Dermis microvascular lymphatic vessel endothelial cell (primary cell): ENCODE measurements at regions not wholly inside any gene's neighbourhood (a gene's known extent, or its start where the extent isn't known, plus 50 kb on each side); places are given as distances from the start of the nearest gene placed in this dataset.
A peak's percentile ranks its signal among the peaks of the same experiment; 100 is the strongest.

ENCODE experiments used
- DNase-seq, 2 donors: peaks; one replicate each; pipeline versions ENCODE4 v3.0.0 to v3.0.0-alpha.2; 2010; ENCODE audit warnings: low read depth in 2 of 2

- no peak for DNase-seq
Measured at GRCh38 chr2:196353717-196354116, 182.3 kb upstream of the STK17B start.

- DNase-seq, result no peak
Measured at GRCh38 chr2:196354186-196354585, 182.8 kb upstream of the STK17B start.

GRCh38 chr2:196356332-196356731 is 185.0 kb upstream of the STK17B start:
- DNase-seq, result peak; percentile 46 to 65

GRCh38 chr2:196360650-196361049 is 189.3 kb upstream of the STK17B start:
- DNase-seq, result no peak

GRCh38 chr2:196361606-196362326 is 190.4 kb upstream of the STK17B start:
- DNase-seq, result peak; percentile 92 to 93

- no peak for DNase-seq
Measured at GRCh38 chr2:196362973-196363549, 191.7 kb upstream of the STK17B start.

GRCh38 chr2:196365145-196365544 is 193.8 kb upstream of the STK17B start:
- DNase-seq, result peak; percentile 73 to 76

- DNase-seq, result no peak
Measured at GRCh38 chr2:196365923-196366322, 194.5 kb upstream of the STK17B start.

- DNase-seq, result no peak
Measured at GRCh38 chr2:196367633-196368032, 196.3 kb upstream of the STK17B start.

- DNase-seq, result no peak
Measured at GRCh38 chr2:196368546-196369225, 197.3 kb upstream of the STK17B start.

- no peak for DNase-seq
Measured at GRCh38 chr2:196369967-196370366, 198.6 kb upstream of the STK17B start.

- DNase-seq, result no peak
Measured at GRCh38 chr2:196370381-196370780, 199.0 kb upstream of the STK17B start.

- DNase-seq, result peak; percentile 65 to 92
Measured at GRCh38 chr2:196372276-196372809, 201.0 kb upstream of the STK17B start.

GRCh38 chr2:196372811-196373664 is 201.7 kb upstream of the STK17B start:
- peak; percentile 79 to 92 for DNase-seq

GRCh38 chr2:196376984-196377877 is 205.9 kb upstream of the STK17B start:
- DNase-seq, result no peak

- DNase-seq, result no peak
Measured at GRCh38 chr2:196379600-196379999, 208.2 kb upstream of the STK17B start.

- no peak for DNase-seq
Measured at GRCh38 chr2:196380098-196380497, 208.7 kb upstream of the STK17B start.

- DNase-seq, result no peak
Measured at GRCh38 chr2:196380575-196380974, 209.2 kb upstream of the STK17B start.

GRCh38 chr2:196381464-196381863 is 210.1 kb upstream of the STK17B start:
- peak in 1 of 2 donors; percentile 80 for DNase-seq

- DNase-seq, result no peak
Measured at GRCh38 chr2:196383799-196384198, 212.4 kb upstream of the STK17B start.

GRCh38 chr2:196384729-196385128 is 213.4 kb upstream of the STK17B start:
- DNase-seq, result no peak
